Esophagus squamous epithelium (tissue), 4 donors: ENCODE measurements at regions not wholly inside any gene's neighbourhood (a gene's known extent, or its start where the extent isn't known, plus 50 kb on each side); places are given as distances from the start of the nearest gene placed in this dataset.

Source experiments
- POLR2A ChIP-seq, 4 donors: fragments of 450-650 bp; IDR thresholded peaks; one replicate each; pipeline ENCODE4 v1.6.1; 2017; ENCODE audit warnings: antibody characterized with exemption in 4 of 4, mild to moderate bottlenecking in 4 of 4, moderate library complexity in 3 of 4
- TF ChIP-seq, protein P1 (sequence below), 6 experiments: fragments of 450-650 bp in 4 of 6; fragments of 200-600 bp in 2 of 6; sonication (generic) in 2 of 6; IDR thresholded peaks; one replicate each; pipeline ENCODE4 v1.5.1; 2016 to 2019; ENCODE audit warnings: antibody characterized with exemption in 6 of 6, mild to moderate bottlenecking in 4 of 6, moderate library complexity in 4 of 6

GRCh38 chr12:111169032-111169431 is 199.9 kb downstream of the PHETA1 start:
- TF ChIP-seq, protein P1, sequence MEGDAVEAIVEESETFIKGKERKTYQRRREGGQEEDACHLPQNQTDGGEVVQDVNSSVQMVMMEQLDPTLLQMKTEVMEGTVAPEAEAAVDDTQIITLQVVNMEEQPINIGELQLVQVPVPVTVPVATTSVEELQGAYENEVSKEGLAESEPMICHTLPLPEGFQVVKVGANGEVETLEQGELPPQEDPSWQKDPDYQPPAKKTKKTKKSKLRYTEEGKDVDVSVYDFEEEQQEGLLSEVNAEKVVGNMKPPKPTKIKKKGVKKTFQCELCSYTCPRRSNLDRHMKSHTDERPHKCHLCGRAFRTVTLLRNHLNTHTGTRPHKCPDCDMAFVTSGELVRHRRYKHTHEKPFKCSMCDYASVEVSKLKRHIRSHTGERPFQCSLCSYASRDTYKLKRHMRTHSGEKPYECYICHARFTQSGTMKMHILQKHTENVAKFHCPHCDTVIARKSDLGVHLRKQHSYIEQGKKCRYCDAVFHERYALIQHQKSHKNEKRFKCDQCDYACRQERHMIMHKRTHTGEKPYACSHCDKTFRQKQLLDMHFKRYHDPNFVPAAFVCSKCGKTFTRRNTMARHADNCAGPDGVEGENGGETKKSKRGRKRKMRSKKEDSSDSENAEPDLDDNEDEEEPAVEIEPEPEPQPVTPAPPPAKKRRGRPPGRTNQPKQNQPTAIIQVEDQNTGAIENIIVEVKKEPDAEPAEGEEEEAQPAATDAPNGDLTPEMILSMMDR (IDR thresholded peaks at IDR 0.05): no peak
- no peak for TF ChIP-seq POLR2A (IDR thresholded peaks at IDR 0.05)
